HL-60 (cell line): ENCODE measurements at regions not wholly inside any gene's neighbourhood (a gene's known extent, or its start where the extent isn't known, plus 50 kb on each side); places are given as distances from the start of the nearest gene placed in this dataset.

Source experiments
- DNase-seq, 2 experiments: peaks; one replicate each; pipeline ENCODE4 v3.0.0-alpha.2; 2010 to 2020; ENCODE audit warnings: low read depth in 1 of 2, low spot score in 1 of 2
- H3K27ac ChIP-seq: fragments of 250-450 bp; sonication (Bioruptor Pico); replicated peaks from 2 replicates; pipeline ENCODE4 v1.5.1; 2020; ENCODE audit warnings: mild to moderate bottlenecking, moderate library complexity
- H3K27me3 ChIP-seq: fragments of 250-450 bp; sonication (Bioruptor Pico); 2 replicates; pipeline ENCODE4 v1.5.1; 2021; ENCODE audit warnings: mild to moderate bottlenecking, moderate library complexity; ENCODE audit not compliant: insufficient read depth, poor library complexity, severe bottlenecking
- H3K4me3 ChIP-seq: replicated peaks from 2 replicates; pipeline ENCODE4 v1.5.1; 2011; ENCODE audit warnings: mild to moderate bottlenecking, control low read depth, low read length; ENCODE audit not compliant: insufficient read depth
- GABPA ChIP-seq: IDR thresholded peaks from 2 replicates; pipeline ENCODE4 v1.6.1; 2012; ENCODE audit warnings: low read depth
- POLR2AphosphoS5 ChIP-seq: IDR thresholded peaks from 2 replicates; pipeline ENCODE4 v1.6.1; 2012; ENCODE audit warnings: low read depth
- SPI1 ChIP-seq: IDR thresholded peaks from 2 replicates; pipeline ENCODE4 v1.6.1; 2012; ENCODE audit warnings: low read depth, mild to moderate bottlenecking, borderline replicate concordance
- TF ChIP-seq, protein P1 (sequence below): IDR thresholded peaks from 2 replicates; pipeline ENCODE4 v1.6.1; 2012; ENCODE audit warnings: low read depth; ENCODE audit not compliant: insufficient replicate concordance
- TF ChIP-seq, protein P2 (sequence below): IDR thresholded peaks from one replicate; pipeline ENCODE4 v1.5.1; 2011; ENCODE audit warnings: low read length, control low read depth, inconsistent platforms; ENCODE audit not compliant: insufficient read depth

DNA sequence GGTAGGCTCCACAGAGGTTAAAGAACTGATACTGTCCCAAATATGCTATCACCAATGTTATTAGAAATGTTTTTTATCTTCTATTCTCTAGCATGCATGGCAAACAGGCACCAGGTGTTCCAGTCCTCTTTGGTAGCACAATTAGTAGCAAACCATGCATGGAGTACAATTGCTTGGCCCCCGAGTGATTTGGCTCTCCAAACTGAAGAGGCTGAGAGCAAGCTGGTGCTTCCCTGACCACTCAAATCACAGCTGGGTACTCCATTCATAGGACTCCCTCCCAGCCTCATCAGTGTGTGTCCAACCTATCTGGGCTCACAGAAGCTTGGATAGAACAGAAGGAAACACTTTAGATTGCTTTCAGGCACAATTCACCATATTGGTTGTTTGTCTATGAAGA, 93.4 kb downstream of the DIO2 start:
- H3K27ac ChIP-seq = no peak overlapping the region
- DNase-seq = no peak
- TF ChIP-seq, protein P1, sequence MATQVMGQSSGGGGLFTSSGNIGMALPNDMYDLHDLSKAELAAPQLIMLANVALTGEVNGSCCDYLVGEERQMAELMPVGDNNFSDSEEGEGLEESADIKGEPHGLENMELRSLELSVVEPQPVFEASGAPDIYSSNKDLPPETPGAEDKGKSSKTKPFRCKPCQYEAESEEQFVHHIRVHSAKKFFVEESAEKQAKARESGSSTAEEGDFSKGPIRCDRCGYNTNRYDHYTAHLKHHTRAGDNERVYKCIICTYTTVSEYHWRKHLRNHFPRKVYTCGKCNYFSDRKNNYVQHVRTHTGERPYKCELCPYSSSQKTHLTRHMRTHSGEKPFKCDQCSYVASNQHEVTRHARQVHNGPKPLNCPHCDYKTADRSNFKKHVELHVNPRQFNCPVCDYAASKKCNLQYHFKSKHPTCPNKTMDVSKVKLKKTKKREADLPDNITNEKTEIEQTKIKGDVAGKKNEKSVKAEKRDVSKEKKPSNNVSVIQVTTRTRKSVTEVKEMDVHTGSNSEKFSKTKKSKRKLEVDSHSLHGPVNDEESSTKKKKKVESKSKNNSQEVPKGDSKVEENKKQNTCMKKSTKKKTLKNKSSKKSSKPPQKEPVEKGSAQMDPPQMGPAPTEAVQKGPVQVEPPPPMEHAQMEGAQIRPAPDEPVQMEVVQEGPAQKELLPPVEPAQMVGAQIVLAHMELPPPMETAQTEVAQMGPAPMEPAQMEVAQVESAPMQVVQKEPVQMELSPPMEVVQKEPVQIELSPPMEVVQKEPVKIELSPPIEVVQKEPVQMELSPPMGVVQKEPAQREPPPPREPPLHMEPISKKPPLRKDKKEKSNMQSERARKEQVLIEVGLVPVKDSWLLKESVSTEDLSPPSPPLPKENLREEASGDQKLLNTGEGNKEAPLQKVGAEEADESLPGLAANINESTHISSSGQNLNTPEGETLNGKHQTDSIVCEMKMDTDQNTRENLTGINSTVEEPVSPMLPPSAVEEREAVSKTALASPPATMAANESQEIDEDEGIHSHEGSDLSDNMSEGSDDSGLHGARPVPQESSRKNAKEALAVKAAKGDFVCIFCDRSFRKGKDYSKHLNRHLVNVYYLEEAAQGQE = no peak
- TF ChIP-seq SPI1 (no peak), GABPA (no peak), POLR2AphosphoS5 (no peak)
- TF ChIP-seq, protein P2, sequence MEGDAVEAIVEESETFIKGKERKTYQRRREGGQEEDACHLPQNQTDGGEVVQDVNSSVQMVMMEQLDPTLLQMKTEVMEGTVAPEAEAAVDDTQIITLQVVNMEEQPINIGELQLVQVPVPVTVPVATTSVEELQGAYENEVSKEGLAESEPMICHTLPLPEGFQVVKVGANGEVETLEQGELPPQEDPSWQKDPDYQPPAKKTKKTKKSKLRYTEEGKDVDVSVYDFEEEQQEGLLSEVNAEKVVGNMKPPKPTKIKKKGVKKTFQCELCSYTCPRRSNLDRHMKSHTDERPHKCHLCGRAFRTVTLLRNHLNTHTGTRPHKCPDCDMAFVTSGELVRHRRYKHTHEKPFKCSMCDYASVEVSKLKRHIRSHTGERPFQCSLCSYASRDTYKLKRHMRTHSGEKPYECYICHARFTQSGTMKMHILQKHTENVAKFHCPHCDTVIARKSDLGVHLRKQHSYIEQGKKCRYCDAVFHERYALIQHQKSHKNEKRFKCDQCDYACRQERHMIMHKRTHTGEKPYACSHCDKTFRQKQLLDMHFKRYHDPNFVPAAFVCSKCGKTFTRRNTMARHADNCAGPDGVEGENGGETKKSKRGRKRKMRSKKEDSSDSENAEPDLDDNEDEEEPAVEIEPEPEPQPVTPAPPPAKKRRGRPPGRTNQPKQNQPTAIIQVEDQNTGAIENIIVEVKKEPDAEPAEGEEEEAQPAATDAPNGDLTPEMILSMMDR = no peak
- H3K4me3 ChIP-seq = no peak overlapping the region
- no peaks in the 10 kb centered on the region for H3K27me3 ChIP-seq

DNA sequence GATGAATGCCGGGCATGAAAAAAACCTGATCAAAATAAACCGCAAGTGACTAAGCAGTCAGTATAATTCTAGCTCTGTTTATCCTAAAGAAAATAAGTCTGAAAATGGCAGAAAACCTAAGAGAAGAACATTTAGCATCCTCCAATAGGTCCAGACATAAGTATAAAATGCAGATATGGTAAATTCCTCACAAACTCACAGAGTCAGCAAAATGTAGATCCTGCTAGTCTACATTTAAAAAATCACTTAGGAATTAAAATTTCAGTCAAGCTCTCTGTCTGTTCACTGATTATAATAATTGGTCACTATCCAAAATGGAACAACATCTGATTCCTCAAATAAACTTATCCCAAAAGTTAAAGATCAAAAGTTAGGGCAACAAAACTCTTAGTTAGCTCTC, 95.1 kb downstream of the DIO2 start:
- TF ChIP-seq GABPA (no peak), SPI1 (no peak), POLR2AphosphoS5 (no peak)
- TF ChIP-seq, protein P2 = no peak
- TF ChIP-seq, protein P1 = no peak
- Histone ChIP-seq H3K27ac (no peak overlapping the region), H3K4me3 (no peak overlapping the region), H3K27me3 (no peaks in the 10 kb centered on the region)
- no peak for DNase-seq

DNA sequence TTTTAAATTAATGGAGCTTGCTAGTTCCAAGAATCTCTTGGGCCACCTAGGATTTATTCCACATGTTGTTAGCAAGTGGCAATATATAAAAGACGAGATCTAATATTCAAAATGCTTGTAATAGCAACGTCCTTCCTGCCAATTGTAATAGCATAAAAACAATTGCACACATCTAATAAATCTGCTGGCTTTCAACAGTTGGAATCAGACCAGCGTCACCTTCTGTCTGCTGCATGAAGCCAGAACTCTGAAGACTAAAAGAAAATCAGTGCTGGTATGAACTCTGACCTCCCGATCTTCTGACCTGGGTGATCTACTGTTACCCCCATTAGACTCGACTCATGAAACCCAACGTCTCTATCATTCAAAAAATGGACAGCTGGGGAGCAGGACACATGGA, 100.6 kb downstream of the DIO2 start:
- no peak overlapping the region for H3K27ac ChIP-seq
- no peak overlapping the region for H3K4me3 ChIP-seq
- no peaks in the 10 kb centered on the region for H3K27me3 ChIP-seq
- TF ChIP-seq, protein P2 = no peak
- no peak for TF ChIP-seq GABPA
- TF ChIP-seq SPI1 = no peak
- TF ChIP-seq POLR2AphosphoS5 = no peak
- TF ChIP-seq, protein P1 = no peak
- DNase-seq = no peak
